Activated CD4-positive, alpha-beta T cell treated with anti-CD3 and anti-CD28 coated beads for 24 hours (primary cell): ENCODE measurements at regions not wholly inside any gene's neighbourhood (a gene's known extent, or its start where the extent isn't known, plus 50 kb on each side); places are given as distances from the start of the nearest gene placed in this dataset.

Experiments
- DNase-seq, 2 donors: peaks; one replicate each; pipeline ENCODE4 v3.0.0-alpha.2; 2020; ENCODE audit warnings: low read depth in 2 of 2

DNA sequence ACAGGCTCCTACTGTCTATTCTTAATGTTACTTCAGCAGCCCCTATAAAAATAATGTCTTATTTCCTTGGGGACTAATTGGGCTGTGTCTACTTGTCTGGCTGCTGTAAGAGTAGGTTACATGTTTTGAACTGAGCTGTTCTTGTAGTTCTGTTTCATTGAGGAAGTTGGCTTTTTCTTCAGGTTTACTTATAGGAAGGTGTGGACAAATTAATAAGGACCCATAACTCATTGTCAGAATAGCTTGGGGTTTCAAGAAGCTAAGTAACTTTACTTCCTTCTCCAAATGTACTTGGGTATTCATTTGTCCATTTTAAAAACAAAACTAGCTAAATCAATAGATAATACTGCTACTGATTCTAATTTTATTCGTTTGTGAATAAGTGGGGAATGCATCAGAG lies 487.2 kb downstream of the FAT4 start:
- no peak for DNase-seq

GRCh38 chr4:125808022-125808421 lies 493.3 kb downstream of the FAT4 start:
- DNase-seq: no peak

GRCh38 chr4:125808570-125808969 lies 493.8 kb downstream of the FAT4 start:
- DNase-seq: no peak

GRCh38 chr4:125811892-125812291 lies 497.1 kb downstream of the FAT4 start:
- no peak for DNase-seq

DNA sequence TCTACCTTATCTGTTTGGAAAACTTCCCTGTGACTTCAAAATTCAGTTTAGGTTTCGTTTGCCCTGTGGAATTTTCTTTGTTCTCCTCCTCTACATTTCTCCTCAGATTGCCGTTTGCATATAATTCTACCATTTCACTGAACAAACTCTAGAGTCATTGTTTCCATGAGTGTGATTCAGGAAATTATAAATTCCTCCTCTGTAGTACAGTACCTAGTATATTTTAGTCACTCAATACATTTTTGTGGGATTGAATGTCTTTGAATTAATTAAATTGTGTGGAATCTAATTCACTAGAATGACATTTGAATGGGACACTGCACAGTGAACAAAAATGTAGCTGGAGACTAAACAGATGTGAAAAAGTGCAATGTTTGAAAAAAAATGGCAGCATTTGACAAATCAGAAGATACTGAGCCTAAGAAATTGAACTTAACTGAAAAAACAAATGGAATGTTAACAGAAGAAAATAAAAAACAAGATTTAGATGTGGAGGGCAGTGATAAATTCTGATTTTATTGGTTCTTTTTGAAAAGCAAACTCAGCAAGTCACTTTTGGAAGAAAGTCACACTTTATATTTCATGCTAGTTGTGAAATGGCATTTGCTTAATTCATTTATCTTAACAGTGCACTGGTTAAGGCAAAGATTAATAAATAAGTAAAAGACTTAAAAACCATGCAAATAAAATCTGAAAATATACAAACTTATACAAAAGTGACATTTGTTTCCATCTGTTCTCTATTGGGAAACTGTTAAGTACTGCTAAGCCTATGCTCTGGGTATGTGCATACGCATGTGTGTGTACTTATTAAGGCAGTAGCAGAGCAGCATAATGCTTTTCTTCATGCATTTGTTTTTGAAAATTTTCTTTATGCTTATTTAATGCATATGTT lies 512.3 kb downstream of the FAT4 start:
- DNase-seq: no peak

- no peak for DNase-seq
Observed at GRCh38 chr4:125827696-125828052, 512.9 kb downstream of the FAT4 start.

DNA sequence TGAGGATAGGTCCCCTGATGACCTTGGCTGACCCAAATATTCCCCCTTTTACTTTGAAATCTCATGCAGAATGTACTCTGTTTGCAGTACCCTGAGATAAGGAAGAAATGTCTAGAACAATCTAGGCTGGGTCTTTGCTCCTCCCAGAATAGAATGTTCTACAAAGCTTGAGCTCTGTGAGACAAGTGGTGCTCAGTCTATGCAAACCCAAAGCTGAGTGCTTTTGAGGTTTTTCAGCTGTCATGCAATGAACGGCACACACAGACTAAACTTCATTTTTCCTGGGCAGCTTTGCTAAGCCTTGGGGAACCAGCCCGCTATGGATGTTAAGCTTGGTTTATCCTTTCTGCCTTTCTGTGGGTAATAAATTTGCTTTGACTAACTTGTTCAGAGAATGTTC lies 513.6 kb downstream of the FAT4 start:
- no peak for DNase-seq

DNA sequence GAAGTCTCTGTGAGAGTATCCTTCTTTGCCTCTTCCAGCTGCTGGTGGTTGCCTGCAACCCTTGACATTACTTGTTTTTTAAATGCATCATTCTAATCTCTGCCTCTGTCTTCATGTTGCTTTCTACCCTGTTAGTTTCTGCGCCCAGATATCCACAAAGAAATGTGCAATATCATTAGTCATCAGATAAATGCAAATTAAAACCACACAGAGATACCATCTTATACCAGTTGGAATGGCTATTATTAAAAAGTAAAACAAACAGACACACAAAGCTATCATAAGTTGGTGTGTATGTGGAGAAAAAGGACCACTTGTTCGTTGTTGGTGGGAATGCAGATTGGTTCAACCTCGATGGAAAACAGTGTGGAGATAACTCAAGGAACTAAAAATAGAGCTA lies 517.4 kb downstream of the FAT4 start:
- DNase-seq: no peak

- DNase-seq: no peak
Observed at GRCh38 chr4:125836597-125837195, 521.9 kb downstream of the FAT4 start.

GRCh38 chr4:125837493-125838201 lies 522.9 kb downstream of the FAT4 start:
- no peak for DNase-seq

- DNase-seq: no peak
Observed at GRCh38 chr4:125838202-125838601, 523.4 kb downstream of the FAT4 start.

GRCh38 chr4:125838924-125839323 lies 524.2 kb downstream of the FAT4 start:
- no peak for DNase-seq

GRCh38 chr4:125843947-125844346 lies 529.2 kb downstream of the FAT4 start:
- no peak for DNase-seq

GRCh38 chr4:125847518-125847917 lies 532.8 kb downstream of the FAT4 start:
- no peak for DNase-seq

- no peak for DNase-seq
Observed at GRCh38 chr4:125849869-125850268, 535.1 kb downstream of the FAT4 start.

GRCh38 chr4:125891597-125892258 lies 577.0 kb downstream of the FAT4 start:
- no peak for DNase-seq

- no peak for DNase-seq
Observed at GRCh38 chr4:125904802-125905201, 590.0 kb downstream of the FAT4 start.

- no peak for DNase-seq
Observed at GRCh38 chr4:125911058-125911457, 596.3 kb downstream of the FAT4 start.

DNA sequence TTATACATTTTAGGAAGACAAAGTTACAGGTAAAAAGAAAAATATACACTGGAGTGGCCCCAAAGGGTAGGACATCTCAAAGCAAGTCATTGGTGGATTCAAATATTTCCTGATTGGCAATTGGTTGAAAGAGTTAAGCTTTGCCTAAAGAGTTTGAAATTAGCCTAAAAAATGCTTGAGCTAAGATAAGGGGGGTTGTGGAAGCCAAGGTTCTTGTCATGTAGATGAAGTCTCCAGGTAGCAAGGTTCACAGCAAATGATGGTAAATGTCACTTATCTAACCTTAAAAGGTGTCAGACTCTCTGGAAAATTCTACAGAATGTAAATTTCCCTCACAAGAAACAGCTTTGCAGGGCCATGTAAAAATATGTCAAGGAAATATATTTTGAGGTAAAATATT lies 596.7 kb downstream of the FAT4 start:
- no peak for DNase-seq

DNA sequence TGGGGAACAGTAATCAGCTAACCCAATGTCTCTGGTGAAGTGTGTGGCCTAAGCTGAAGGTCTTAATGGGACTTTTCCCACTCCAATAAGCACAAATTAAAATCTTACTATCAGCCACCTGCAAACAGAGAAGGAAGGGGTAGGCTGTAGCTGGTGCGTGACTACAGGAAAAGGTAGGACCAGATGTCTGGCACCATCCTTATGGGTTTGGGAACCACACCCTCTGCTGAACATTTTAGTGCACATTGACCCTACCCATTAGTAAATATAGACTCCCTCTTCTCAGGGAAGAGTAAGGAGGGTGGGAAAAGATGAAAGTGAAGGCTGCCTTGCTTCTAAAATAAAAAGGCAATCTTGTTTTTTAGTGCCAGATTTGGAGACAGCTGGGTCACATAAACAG lies 602.8 kb downstream of the FAT4 start:
- no peak for DNase-seq

- DNase-seq: no peak
Observed at GRCh38 chr4:125928652-125929051, 613.9 kb downstream of the FAT4 start.

DNA sequence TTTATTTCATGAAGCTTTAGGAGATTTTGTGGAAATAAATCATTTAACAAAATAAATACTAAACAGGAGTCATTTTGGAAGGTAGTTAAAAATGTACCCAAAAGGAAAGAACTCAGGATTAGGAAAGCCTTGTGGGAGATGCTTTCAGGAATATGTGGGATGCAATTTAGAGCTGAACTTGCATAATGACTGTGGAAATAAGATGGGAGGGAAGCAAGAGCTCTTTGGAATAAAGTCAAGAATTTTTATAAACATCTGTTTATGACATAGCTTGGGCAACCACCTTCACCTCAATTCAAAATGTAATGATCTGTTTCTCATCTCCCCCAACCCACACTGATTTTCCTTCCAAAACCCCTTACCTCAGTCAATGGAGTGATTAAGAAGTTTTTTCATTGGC lies 623.8 kb downstream of the FAT4 start:
- DNase-seq: no peak
